ENCODE measurements at regions not wholly inside any gene's neighbourhood (a gene's known extent, or its start where the extent isn't known, plus 50 kb on each side); places are given as distances from the start of the nearest gene placed in this dataset.

DNA sequence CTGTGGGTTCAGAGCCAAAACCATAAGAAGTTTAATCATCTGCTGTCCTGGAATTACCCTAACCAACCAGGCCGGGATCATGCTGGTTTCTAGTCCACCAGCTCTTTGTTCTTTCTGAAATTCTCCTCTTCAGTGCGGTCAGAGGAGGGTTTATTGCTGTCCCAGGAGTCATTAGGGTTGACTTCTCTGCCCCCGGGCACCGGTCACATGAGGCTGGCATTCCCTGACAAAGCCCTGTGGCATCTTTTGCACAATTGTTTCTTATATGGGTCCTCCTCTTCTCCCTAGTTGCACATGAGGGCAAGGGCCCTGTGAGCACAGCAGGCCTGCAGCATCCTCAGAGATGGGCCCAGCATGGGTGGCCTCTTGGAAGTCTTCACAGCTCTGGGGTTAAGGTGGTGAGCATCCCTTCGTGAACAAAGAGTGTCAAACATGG lies 243.9 kb downstream of the IRF8 start:
- TF ChIP-seq, protein P1, sequence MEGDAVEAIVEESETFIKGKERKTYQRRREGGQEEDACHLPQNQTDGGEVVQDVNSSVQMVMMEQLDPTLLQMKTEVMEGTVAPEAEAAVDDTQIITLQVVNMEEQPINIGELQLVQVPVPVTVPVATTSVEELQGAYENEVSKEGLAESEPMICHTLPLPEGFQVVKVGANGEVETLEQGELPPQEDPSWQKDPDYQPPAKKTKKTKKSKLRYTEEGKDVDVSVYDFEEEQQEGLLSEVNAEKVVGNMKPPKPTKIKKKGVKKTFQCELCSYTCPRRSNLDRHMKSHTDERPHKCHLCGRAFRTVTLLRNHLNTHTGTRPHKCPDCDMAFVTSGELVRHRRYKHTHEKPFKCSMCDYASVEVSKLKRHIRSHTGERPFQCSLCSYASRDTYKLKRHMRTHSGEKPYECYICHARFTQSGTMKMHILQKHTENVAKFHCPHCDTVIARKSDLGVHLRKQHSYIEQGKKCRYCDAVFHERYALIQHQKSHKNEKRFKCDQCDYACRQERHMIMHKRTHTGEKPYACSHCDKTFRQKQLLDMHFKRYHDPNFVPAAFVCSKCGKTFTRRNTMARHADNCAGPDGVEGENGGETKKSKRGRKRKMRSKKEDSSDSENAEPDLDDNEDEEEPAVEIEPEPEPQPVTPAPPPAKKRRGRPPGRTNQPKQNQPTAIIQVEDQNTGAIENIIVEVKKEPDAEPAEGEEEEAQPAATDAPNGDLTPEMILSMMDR (IDR thresholded peaks at IDR 0.05), result no peak
- no peak overlapping the region for H3K4me3 ChIP-seq
- no peaks in the 10 kb centered on the region for H3K9me3 ChIP-seq
- no peaks in the 10 kb centered on the region for H3K27me3 ChIP-seq (replicated peaks; ENCODE audit: insufficient read depth)
- ATAC-seq (ENCODE audit: insufficient number of reproducible peaks, low FRiP score, low read depth) (no peak), DNase-seq (ENCODE audit: low spot score) (no peak)
- no peaks in the 10 kb centered on the region for H3K4me1 ChIP-seq (ENCODE audit: control insufficient read depth in 1 of 2, low read depth in 2 of 2)
- H3K27ac ChIP-seq, result no peak overlapping the region
- H3K36me3 ChIP-seq, result no peaks in the 10 kb centered on the region

- TF ChIP-seq, protein P1 (IDR thresholded peaks at IDR 0.05), result no peak
- Histone ChIP-seq H3K36me3 (no peaks in the 10 kb centered on the region), H3K27ac (no peak overlapping the region), H3K27me3 (replicated peaks; ENCODE audit: insufficient read depth) (no peaks in the 10 kb centered on the region), H3K4me1 (ENCODE audit: control insufficient read depth in 1 of 2, low read depth in 2 of 2) (no peaks in the 10 kb centered on the region), H3K4me3 (no peak overlapping the region), H3K9me3 (no peaks in the 10 kb centered on the region)
- DNase-seq (ENCODE audit: low spot score) (no peak), ATAC-seq (ENCODE audit: insufficient number of reproducible peaks, low FRiP score, low read depth) (no peak)
Observed at GRCh38 chr16:86143666-86144065, 244.7 kb downstream of the IRF8 start.

GRCh38 chr16:86145669-86146068 lies 246.7 kb downstream of the IRF8 start:
- DNase-seq (ENCODE audit: low spot score), result no peak
- no peaks in the 10 kb centered on the region for H3K36me3 ChIP-seq
- H3K9me3 ChIP-seq, result no peaks in the 10 kb centered on the region
- no peaks in the 10 kb centered on the region for H3K27me3 ChIP-seq (replicated peaks; ENCODE audit: insufficient read depth)
- no peak overlapping the region for H3K27ac ChIP-seq
- H3K4me1 ChIP-seq (ENCODE audit: control insufficient read depth in 1 of 2, low read depth in 2 of 2), result no peaks in the 10 kb centered on the region
- no peak overlapping the region for H3K4me3 ChIP-seq
- TF ChIP-seq, protein P1 (IDR thresholded peaks at IDR 0.05), result no peak
- ATAC-seq (ENCODE audit: insufficient number of reproducible peaks, low FRiP score, low read depth), result no peak

DNA sequence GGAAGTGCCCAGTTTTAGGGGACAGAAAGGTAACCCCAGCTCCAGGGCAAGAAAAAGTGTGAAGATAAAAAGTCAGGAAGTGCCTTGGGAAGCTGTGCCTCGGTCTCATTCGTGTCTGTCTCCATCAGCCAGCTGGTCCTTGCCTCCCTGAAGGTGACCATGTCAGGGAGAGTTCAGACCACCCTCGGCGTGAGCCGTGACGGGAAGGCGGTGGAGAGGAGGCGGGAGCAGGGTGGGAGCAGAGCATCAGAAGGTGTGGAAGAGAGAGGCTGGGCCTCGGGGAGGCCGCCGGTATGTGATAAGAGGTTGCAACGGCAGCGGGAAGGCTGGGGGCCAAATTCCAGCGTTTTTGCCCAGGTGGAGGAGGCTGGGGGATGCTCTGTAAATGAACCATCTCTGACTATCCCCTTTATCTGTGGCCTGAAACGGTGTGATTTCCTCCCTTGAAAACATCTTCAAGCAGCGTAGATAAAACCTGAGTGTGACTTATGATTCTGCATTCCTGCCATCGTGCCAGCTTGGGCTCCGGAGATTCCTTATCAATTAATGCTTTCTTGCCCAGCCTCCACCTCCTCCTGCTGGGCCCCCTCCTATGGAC lies 251.8 kb downstream of the IRF8 start:
- Histone ChIP-seq H3K27ac (no peak overlapping the region), H3K4me3 (no peak overlapping the region)

DNA sequence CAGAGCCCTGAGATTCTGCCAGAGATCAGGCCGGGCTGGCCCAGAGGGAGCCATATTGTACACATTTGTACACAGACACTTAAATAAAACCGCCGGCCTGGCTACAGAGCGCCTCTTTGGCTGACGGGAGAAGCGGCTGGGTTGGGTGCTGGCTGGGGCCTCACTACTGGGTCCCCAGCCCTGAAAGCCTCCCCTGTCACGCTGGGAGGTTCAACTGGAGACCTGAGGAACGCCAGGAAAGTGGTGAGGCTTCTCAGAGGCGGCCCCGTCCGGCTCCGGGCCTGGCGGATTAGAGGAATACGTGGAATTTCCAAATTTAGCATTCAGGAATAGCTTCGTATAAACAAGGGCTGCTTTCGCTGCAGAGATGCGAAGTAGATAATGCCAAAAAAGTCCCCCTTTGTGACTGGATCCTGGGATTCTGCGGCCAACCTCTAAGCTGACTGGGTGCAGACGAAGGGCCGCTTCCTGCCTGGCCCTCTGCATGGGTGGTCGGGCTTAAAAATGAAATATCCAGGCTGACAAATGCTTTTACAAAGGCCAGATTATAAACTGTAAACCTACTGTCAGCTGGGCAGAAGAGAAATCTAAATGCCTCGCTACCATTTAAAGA lies 252.4 kb downstream of the IRF8 start:
- ATAC-seq (ENCODE audit: insufficient number of reproducible peaks, low FRiP score, low read depth) (no peak), DNase-seq (ENCODE audit: low spot score) (no peak)
- TF ChIP-seq, protein P1 (IDR thresholded peaks at IDR 0.05), result no peak
- Histone ChIP-seq H3K9me3 (no peaks in the 10 kb centered on the region), H3K27me3 (replicated peaks; ENCODE audit: insufficient read depth) (no peaks in the 10 kb centered on the region), H3K27ac (no peak overlapping the region), H3K36me3 (no peaks in the 10 kb centered on the region), H3K4me1 (ENCODE audit: control insufficient read depth in 1 of 2, low read depth in 2 of 2) (no peaks in the 10 kb centered on the region), H3K4me3 (no peak overlapping the region)

More for the DNA sequence above, 251.8 kb downstream of the IRF8 start:
- DNase-seq (ENCODE audit: low spot score) (no peak), ATAC-seq (ENCODE audit: insufficient number of reproducible peaks, low FRiP score, low read depth) (no peak)
- no peaks in the 10 kb centered on the region for H3K27me3 ChIP-seq (replicated peaks; ENCODE audit: insufficient read depth)
- H3K9me3 ChIP-seq, result no peaks in the 10 kb centered on the region
- no peaks in the 10 kb centered on the region for H3K4me1 ChIP-seq (ENCODE audit: control insufficient read depth in 1 of 2, low read depth in 2 of 2)
- H3K36me3 ChIP-seq, result no peaks in the 10 kb centered on the region
- TF ChIP-seq, protein P1 (IDR thresholded peaks at IDR 0.05), result no peak
